COR-L47 (cell line): ENCODE measurements at regions not wholly inside any gene's neighbourhood (a gene's known extent, or its start where the extent isn't known, plus 50 kb on each side); places are given as distances from the start of the nearest gene placed in this dataset.

Experiments used
- DNase-seq: peaks from one replicate; lab custom pipeline; 2025; lab: John Stamatoyannopoulos, UW

DNA sequence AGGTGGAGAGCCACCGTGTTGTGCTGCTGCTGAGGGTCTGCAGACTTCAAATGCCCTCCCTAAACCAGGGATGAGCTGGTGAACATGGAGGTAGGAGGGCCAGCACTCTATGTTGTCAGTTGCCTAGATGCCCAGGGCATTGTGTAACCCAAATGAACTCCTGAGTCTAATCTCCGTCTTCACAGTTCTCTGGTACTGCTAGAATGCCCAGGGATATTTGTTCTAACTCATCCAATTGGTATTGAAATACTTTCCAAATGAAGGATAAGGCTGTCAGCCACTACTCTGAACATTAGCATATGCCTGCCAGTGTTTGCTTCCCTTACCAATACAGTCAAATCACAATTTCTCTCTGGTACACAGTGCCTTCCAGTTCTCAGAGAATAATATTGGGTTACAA, 492.6 kb downstream of the SLC4A3 start:
- DNase-seq: no peak

DNA sequence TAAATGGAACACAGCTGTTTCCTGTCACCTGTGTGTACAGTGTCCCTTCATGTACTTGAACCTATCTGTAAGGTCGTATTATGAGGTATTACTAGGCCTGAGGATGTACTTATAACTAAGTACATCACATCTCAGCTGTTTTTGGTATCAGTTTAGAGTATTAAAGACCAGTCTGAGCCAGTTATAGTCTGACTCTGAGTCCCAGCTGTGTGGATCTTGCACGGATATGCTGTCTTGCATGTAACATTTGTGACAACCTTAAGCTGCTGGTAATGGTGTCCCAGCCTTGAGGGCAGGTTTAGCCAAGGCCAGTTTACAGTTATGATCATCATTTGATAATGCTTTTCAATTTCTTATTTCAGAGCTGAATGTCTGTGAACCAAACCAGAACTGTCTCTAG, 496.3 kb downstream of the SLC4A3 start:
- no peak for DNase-seq

DNA sequence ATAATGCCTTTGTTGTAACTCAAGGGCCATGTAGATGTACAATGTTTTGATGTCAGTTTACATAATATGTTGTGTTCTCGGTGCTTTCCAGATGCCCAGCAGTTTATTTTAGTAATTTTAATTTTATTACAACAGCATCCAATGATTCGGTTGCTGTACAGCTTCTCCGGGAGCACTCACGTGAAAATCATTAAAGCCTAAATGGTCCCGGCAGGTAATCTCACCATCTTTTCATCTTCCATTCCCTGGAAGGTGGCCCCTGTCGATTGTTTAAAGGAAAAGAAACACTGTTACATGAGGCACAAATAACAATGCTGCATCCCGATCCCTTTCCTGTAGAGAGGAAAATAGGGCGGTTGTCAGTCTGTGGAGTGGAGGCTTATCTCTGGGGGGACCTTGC, 498.1 kb downstream of the SLC4A3 start:
- DNase-seq: no peak

DNA sequence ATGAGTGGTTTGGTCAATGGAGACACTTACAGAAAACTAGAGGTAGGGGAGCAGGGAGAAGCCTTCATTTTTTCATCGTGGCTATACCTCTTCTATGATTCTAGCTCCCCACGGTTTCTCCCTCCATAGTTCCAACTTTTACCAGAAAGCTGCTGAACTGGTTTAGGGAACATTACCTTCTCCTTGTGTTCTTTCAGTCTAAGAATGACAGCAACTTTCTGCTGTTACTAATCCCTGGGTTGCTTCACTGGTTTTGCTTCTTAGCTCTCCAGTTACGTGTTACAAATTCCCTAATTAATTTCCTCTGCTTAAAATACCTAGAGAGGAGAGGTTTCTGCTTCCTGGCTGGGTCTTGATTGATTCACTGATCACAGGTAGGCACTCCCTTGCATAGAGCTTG, 499.9 kb downstream of the SLC4A3 start:
- no peak for DNase-seq

DNA sequence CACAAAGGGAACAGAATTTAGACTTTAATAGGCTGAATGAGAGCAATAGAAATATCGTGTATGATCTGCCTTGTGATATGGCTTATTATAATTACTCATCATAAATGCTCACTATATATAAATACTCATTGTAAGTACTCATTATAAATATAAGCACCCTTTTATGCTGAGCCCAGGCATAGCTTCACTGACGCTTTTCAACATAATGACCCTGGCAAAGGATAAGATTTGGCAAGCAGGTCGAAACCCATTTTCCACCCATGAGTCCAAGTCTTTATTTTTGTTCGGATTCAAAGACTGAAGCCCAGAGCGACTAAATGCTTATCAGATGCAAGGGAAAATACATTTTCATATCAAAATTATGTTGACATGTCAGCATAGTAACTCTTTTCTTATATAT, 500.4 kb downstream of the SLC4A3 start:
- DNase-seq: no peak

DNA sequence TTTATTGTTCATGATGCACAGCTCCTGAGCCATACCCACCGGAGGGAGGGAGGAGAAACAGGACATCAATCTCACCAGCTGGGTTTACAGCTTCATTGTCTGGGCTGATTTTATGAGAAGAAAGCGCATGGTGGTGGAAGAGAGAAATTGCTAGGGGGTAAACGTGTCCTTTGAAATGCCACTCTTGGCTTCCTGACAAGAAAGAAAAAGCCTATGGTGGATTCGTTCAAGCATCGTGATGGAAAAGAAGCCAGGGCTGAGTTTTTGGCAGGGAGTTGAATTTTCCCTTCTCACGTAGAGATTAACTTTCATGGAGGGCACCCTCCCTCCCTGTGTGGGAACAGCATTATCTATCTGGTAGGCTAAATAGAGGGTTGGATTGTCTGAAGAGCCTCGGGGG, 502.0 kb downstream of the SLC4A3 start:
- no peak for DNase-seq

DNA sequence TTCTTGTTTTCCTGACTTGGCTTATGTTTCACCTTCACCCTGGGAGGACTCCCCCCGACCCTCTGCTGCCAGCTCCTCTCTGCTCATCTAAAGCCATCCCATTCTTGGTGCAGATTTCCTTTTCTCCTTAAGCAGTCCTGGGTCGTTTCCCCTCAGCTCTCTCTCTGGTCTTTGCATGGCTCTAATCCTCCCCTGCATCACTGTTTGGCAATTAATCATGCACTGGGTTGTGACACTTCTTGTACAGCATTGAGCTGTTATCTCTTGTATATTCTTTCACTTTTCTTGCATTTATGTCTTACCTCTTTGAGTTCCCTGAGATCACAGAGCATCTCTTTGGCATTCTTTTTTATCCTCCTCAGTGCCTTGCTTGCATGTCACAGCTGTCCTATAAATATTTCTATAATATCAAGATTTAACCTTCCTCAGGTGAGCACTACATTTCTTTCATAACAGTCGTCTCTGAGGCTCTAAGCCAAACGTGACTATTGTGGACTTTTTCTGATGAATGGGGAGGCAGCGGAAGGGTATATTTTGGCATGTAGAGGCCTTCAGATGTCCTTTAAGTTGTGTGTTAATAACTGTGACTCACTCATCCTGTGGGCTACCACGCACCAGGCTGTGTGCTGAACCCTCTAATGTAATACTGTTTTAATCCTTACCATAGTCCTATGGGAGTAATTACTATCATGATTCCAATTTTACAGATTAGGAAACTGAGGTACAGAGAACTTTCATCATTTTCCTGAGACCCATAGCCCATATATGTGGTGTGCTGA, 507.5 kb downstream of the SLC4A3 start:
- DNase-seq: no peak

DNA sequence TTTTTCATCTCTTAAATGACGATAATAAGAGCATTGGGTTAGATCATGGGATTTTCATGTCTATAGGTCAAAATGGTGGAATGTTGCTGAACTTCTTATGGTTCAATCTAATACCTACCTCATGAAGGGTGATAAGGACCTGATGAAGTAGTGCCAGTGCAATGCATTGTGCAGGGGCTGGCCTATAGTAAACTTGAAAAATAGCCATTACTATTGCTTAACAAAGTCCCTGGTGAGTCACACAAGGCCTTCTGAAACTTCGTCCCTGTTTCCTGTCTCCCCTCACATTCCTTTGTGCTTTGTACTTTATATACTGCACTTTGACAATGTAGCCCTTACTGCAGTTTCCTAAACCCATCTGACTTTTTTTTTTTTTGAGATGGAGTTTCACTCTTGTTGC, 515.9 kb downstream of the SLC4A3 start:
- DNase-seq: no peak

DNA sequence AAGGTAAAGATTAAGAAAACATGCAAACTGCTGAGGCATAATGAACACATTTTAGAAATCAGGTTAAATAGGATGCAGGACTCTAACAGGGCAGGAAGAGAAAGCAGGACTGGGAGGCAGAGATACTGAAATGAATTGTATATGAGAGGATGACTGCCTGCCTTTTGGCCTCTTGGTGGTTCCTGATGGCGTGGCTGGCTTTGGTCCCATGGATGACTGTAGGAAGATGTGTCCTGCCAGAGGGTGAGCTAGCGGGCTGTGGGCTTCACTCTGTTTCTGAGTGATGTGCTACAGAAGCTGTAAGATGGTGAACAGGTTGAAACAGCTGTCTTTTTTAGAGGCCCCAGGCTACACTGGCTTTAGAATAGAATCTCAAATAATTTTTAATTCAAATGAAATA, 517.0 kb downstream of the SLC4A3 start:
- no peak for DNase-seq

DNA sequence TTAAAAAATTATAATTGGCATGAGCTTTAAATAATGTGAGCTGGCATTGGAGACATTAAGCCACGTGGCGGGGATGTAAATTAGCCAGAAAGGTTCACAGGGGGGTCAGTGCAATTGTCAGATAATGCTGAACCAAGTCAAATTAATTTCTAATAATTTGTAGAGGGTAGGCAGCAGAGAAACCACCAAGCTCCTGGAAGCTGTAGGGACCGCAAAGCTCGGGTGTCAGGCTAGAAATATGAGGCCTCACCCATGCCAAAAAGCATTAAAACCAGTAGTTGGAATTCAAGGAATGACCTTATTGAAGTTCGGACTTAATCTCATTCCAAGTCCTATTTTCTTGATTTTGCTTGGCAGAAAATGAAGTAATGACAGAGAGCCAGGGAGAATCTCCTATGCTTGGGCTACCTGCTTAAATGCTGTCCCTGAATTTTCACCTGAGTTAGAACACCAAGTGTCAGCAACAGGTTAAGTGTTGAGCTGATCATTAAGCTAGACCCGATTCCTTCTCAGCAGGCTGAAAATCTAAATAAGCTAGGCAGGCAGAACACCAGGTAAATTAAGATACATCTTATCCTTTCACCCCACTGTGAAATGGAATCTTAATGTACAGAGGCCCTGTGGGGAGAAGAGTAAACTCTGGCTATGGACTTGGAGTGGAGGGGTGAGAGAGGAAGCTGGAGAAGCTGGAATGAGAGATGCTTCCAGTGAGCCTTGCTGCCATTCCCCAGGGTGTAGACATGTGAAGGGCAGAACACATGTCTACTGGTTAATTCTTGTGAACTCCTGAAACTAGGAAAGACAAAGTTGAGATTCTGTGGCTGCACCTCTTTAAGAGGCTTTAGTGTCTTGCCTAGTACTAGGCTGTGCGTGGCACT, 520.0 kb downstream of the SLC4A3 start:
- DNase-seq: no peak

DNA sequence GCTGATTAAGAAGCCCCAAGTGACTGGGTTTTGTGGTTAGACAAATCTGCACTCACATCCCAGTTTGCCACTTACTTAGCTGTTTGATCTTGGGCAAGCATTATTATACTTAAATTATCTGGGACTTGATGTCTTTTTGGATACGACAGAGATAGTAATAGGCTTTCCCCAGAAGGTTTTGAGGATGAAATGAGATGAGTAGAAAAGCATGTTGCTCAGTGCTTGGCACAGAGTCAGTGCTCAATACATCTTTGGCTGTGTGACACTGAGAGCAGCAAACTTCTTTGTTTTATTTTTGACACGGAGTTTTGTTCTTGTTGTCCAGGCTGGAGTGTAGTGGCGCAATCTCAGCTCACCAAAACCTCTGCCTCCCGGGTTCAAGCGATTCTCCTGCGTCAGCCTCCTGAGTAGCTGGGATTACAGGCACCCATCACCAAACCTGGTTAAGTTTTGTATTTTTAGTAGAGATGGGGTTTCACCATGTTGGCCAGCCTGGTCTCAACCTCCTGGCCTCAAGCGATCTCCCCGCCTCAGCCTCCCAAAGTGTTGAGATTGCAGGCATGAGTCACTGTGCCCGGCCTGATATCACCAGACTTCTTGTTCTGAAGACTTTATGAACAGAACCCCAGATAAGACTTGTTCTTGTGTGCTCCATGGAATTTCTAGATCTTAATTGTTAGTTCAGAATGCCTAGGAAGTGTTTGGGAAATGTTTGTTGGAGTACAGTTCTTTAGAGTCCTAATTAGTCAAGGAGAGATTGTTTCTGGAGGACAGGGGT, 521.2 kb downstream of the SLC4A3 start:
- no peak for DNase-seq

DNA sequence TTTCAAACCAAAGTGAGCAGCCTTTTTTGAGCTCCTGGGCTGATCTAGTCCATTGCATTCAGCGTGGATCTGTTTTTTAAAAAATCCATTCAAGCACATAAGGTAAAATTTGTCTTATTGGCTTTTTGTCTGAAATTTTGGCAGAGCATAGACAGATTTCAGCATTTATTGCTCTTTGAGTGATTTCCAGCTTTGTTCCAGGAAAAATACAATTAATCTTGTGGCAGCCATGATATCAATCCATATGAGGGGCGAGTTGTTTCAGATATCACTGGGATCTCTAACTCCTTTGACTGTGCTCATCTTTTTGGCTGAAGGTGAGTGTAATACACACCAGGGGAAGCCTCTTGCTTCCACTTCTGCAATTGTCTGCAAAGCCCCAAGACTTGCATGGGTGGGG, 523.9 kb downstream of the SLC4A3 start:
- no peak for DNase-seq

DNA sequence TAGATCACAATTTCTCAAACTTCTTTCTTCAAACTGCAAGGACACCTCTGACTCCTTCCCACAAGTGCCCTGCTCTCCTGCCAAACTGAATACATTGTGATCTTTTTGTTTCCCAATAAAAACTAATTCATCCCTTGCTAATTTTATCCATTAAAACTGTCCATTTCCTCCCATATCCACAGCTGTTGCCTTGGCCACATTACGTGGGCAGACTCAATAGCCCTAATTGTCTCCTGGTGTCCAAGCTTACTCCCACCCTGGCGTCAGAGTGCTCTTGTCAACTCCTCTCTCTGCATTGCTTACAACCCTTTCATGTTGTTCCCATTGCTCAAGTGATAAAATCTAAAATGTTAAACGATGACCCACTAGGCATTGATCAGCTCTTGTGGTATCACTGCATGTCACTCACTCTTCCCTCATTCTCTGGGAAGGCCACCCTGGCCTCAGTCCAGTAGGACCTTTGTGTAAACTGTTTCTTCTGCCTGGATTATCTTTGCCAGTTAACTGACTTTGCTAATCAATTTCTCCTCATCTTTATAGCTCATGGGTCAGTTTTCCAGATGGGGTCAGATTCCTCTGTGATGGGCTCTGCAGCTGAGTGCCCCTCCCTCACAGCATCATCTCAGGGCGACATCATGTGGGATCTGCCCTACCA, 525.0 kb downstream of the SLC4A3 start:
- DNase-seq: no peak

DNA sequence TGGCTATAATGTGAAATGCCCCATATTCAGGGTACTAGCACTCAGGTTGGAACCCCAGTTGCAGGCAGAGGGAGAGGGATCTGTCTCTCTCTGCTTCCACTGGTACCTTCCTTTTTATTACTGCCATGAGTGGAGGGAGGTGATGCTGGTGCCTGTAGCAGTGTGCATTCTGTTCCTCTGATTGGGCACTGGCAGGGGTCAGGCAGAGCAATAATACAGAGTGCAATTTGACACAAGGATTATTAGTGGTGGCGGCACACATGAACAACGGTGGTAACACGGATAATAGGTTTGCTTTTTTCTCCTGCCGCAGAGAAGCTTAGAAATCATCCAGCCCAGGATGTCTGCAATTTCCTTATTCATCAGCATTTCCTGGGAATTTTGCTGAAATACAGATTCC, 525.7 kb downstream of the SLC4A3 start:
- no peak for DNase-seq

DNA sequence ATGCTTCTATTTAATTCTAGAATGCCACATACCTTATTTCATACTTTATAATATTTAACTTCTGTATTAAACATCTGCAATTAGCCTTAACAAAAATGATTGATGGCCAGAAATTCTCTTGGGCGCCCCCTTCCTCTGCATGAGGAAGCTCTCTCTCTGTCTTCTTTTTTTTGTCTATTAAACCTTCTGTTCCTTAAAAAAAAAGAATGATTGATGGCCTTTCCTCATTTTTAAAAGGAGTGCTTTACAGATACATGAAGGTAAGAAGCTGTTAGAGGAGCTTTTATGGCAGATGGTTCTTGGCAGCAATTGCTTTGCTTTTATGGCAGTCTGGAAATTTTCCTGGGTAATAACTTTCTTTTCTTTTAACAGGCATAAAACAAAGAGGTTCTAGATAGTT, 526.9 kb downstream of the SLC4A3 start:
- no peak for DNase-seq

DNA sequence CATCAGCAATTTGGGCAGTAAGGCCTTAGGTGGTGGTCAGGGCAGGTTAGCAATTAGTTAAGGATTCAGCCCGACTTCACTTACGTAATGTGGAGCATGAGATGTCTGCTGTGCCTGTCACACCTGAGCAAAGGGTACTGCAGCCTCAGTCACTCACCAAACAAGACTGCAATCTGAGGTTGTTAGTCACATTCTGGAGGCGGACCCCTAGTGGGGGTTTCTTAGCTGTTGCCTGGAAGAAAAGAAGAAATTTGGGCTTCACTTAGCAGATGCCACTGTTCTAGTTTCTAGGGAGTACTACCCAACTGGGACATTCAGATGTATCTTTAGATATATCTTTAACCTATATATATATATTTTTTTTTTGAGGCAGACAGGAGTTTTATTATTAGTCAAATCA, 529.9 kb downstream of the SLC4A3 start:
- DNase-seq: no peak

DNA sequence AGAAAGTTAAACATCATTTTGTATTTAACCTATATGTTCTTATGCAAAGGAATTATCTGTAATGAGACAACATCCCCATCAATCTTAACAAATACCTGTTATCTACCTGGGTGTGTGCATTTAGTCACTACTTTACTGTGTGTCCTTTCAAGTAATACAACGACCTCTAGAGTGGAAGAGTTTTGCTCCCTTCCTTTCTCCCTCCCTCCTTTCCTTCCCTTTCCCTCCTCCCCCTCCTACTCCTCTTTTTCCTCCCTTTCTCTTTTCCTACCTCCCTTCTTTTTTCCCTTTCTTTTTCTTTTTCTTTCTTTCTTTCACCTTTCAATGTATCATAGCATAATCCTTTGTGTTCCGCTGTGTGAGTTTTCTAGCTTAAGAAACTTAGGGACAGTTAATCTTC, 532.3 kb downstream of the SLC4A3 start:
- no peak for DNase-seq

DNA sequence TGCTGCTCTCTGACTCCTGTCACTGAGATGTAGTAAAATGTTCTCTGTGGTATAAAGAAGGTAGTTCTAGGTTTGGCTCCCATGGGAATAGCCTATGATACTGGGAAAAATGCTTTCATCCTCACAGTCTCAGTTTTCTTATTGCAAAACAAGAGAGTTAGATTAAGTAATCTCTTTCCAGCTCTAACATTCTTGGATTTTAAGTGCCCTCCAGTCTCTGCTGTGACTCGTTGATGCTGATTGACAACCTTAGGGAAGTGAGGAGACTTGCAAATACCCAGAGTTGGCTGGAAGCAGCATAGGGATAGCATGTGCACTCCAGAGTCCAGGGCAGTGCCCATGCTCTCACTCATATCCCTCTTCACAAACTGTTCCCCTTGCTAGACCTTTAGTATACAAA, 534.9 kb downstream of the SLC4A3 start:
- DNase-seq: no peak

DNA sequence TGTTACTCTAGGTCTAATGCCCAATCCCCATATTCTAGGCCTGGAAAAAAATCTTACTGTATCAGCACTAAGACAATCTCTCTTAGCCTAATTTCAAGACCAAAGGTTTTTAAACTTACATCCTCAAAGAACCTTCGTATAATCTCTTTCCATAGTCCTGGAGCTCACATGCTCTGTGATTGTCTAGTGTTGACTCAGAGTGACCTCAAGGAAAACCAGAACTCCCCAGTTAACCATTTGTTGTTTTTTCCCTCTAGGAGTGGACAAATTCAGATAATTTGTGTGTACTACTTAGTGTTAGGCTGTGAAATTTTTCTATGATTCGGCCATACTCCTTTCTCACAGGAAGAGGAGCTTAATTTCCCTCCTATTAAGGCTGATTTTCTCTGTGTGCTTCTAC, 536.1 kb downstream of the SLC4A3 start:
- no peak for DNase-seq

DNA sequence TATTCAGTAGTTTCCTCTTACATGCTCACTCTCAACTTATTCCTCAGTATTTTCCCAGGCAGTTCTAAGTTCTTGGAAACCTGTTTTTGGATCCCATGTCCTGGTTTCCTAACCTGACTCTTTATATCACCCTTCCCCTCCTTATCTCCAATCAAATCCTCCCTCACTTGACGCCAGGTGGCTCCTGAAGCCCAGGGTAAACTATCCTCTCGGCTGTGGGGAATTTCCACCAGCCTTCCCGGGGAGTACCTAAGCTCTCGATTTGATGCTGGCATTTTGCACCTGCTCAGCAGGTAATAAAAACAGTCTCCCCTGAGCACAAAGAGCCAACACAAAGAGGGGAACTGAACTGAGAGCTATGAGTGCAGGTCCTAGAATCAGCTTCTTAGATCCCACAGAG, 538.0 kb downstream of the SLC4A3 start:
- DNase-seq: peak; percentile 78

DNA sequence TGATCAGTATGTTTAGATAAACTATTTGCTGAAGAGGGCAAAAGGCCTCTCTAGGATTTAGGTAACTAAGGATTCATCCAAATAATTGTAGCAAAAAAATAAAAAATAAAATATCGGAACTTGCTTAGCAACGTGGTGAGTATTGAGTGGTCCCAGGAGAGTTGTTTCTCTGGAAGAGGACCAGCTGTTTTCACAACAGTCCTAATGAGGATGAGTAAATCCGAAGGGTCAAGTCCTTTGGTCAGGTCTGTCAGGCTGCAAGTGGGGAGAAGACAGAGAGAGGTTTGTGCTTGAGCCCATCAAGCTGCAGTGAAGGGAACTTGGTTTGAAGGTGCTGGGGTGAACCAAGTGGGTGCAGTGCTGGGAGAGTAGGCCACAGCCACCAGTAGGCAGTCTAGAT, 539.2 kb downstream of the SLC4A3 start:
- DNase-seq: no peak

DNA sequence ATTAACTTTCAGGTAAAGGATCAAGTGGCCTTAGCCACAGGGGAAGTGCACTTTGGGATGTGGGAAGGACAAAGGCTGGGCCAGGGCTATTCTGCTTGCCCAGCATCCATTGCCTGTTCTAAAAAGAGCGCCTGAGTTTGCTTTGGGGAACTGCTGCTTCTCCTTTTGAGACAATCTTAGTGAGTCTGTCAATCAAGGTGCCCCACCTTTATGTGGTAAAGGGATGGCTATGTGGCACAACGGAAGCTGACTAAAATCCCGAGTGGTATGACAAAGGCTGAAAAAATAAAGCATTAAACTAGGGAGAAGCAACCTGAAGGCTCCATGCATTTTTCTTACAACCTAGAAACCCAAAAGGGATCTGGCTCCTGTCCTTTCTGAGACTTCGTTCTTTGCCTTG, 540.5 kb downstream of the SLC4A3 start:
- DNase-seq: no peak
